Vagina (tissue), 2 donors: ENCODE measurements at regions not wholly inside any gene's neighbourhood (a gene's known extent, or its start where the extent isn't known, plus 50 kb on each side); places are given as distances from the start of the nearest gene placed in this dataset.

Experiments
- CTCF ChIP-seq, 3 experiments: fragments of 450-650 bp in 2 of 3; fragments of 200-600 bp in 1 of 3; sonication (generic) in 1 of 3; IDR thresholded peaks; one replicate each; pipeline ENCODE4 v1.5.1; 2017 to 2019; ENCODE audit warnings: antibody characterized with exemption in 3 of 3, mild to moderate bottlenecking in 2 of 3, moderate library complexity in 2 of 3
- POLR2A ChIP-seq, 2 donors: fragments of 450-650 bp; IDR thresholded peaks; one replicate each; pipeline ENCODE4 v1.6.1; 2017; ENCODE audit warnings: antibody characterized with exemption in 2 of 2, mild to moderate bottlenecking in 2 of 2, moderate library complexity in 2 of 2
- POLR2AphosphoS5 ChIP-seq, 2 donors: sonication (generic); formaldehyde crosslinking; IDR thresholded peaks; one replicate each; pipeline ENCODE4 v1.9.0; 2017; ENCODE audit warnings: antibody characterized with exemption in 2 of 2, mild to moderate bottlenecking in 2 of 2, low read depth in 1 of 2; ENCODE audit not compliant: insufficient read depth in 1 of 2

DNA sequence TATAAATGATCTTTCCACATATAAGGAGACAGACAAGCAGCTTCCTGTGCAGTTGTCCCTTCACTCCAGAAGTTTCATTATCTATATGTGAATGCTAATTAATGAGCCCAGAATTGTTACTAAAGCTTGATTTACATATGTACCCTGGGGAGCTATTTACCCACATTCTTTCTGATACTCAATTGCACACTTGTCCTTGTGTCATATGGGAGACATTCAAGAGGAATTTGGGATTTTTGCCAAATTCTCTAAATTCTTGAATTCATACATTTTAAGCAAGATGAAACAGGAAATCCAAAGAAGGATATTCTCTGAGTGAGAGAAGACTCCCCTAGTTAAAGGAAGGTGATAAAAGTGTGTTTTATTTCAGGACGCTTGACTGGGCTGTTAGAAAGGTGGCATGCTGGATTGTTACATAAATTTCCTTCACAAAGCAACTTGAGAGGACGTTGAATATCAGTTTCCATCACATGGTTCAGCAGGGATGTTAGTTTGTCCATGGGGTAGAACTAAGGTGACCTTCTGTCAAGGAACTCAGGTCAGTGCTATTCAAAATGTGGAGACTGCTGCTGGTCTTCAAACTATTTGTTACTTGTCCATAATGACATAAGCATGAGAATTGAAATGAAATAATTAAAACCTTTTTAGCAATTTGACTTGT, 368.2 kb downstream of the IRS1 start:
- TF ChIP-seq POLR2AphosphoS5 (IDR thresholded peaks at IDR 0.05; ENCODE audit: insufficient read depth in 1 of 2, low read depth in 1 of 2) (no peak), CTCF (IDR thresholded peaks at IDR 0.05) (no peak), POLR2A (IDR thresholded peaks at IDR 0.05) (no peak)
